Liver (tissue), 8 donors: ENCODE measurements at regions not wholly inside any gene's neighbourhood (a gene's known extent, or its start where the extent isn't known, plus 50 kb on each side); places are given as distances from the start of the nearest gene placed in this dataset.
A peak's percentile ranks its signal among the peaks of the same experiment; 100 is the strongest.

Experiments used
- DNase-seq: peaks from one replicate; pipeline ENCODE4 v3.0.0-alpha.2; 2017; ENCODE audit warnings: low spot score
- H3K27ac ChIP-seq, 2 donors: one replicate each; pipeline ENCODE4 v1.7.0; 2013; ENCODE audit warnings: inconsistent platforms in 2 of 2, low read length in 2 of 2, control low read depth in 1 of 2, low read depth in 1 of 2, mild to moderate bottlenecking in 1 of 2
- H3K27me3 ChIP-seq, 4 donors: one replicate each; pipeline versions ENCODE4 v1.6.1 to v1.7.0; 2013; ENCODE audit warnings: low read length in 3 of 4, inconsistent platforms in 1 of 4, mild to moderate bottlenecking in 1 of 4, moderate library complexity in 1 of 4; ENCODE audit not compliant: control insufficient read depth in 4 of 4, insufficient read depth in 4 of 4
- H3K36me3 ChIP-seq, 4 donors: one replicate each; pipeline versions ENCODE4 v1.6.1 to v1.7.0; 2013; ENCODE audit warnings: low read length in 3 of 4, mild to moderate bottlenecking in 3 of 4, low read depth in 1 of 4, moderate library complexity in 1 of 4; ENCODE audit not compliant: control insufficient read depth in 4 of 4, insufficient read depth in 3 of 4
- H3K4me1 ChIP-seq, 4 donors: one replicate each; pipeline versions ENCODE4 v1.6.1 to v1.7.0; 2013; ENCODE audit warnings: low read length in 3 of 4, mild to moderate bottlenecking in 3 of 4, moderate library complexity in 1 of 4; ENCODE audit not compliant: control insufficient read depth in 4 of 4, insufficient read depth in 4 of 4
- H3K4me3 ChIP-seq, 3 donors: one replicate each; pipeline versions ENCODE4 v1.6.1 to v1.7.0; 2013; ENCODE audit warnings: low read length in 3 of 3, control low read depth in 1 of 3, low read depth in 1 of 3, mild to moderate bottlenecking in 1 of 3
- H3K9ac ChIP-seq, 2 donors: one replicate each; pipeline ENCODE4 v1.7.0; 2013; ENCODE audit warnings: low read length in 2 of 2, mild to moderate bottlenecking in 2 of 2, moderate library complexity in 2 of 2, control low read depth in 1 of 2, low read depth in 1 of 2
- H3K9me3 ChIP-seq, 4 donors: one replicate each; pipeline versions ENCODE4 v1.6.1 to v1.7.0; 2013; ENCODE audit warnings: low read length in 3 of 4; ENCODE audit not compliant: control insufficient read depth in 4 of 4
- ATF3 ChIP-seq: IDR thresholded peaks from 2 replicates; pipeline ENCODE4 v1.6.1; 2016; ENCODE audit warnings: antibody characterized with exemption
- CTCF ChIP-seq: fragments of 150-350 bp; IDR thresholded peaks from 2 replicates; pipeline ENCODE4 v1.5.1; 2017; ENCODE audit warnings: improper control_type of control experiment, low read depth, low read length; ENCODE audit not compliant: missing input control
- EGR1 ChIP-seq, 2 donors: IDR thresholded peaks; 2 replicates each; pipeline ENCODE4 v1.6.1; 2016 to 2018; ENCODE audit warnings: antibody characterized with exemption in 2 of 2, low read depth in 2 of 2
- FOXA1 ChIP-seq: IDR thresholded peaks from 2 replicates; pipeline ENCODE4 v1.6.1; 2016; ENCODE audit warnings: antibody characterized with exemption
- FOXA2 ChIP-seq: IDR thresholded peaks from 2 replicates; pipeline ENCODE4 v1.6.1; 2016; ENCODE audit warnings: antibody characterized with exemption
- GABPA ChIP-seq, 2 donors: IDR thresholded peaks in 1 of 2; conservative IDR thresholded peaks in 1 of 2; 2 replicates each; pipeline ENCODE4 v1.6.1; 2016; ENCODE audit warnings: antibody characterized with exemption in 2 of 2, mild to moderate bottlenecking in 1 of 2, moderate library complexity in 1 of 2
- HNF4A ChIP-seq, 2 donors: conservative IDR thresholded peaks; 2 replicates each; pipeline ENCODE4 v1.6.1; 2016; ENCODE audit warnings: antibody characterized with exemption in 2 of 2, mild to moderate bottlenecking in 2 of 2
- HNF4G ChIP-seq: IDR thresholded peaks from 2 replicates; pipeline ENCODE4 v1.6.1; 2016; ENCODE audit warnings: antibody characterized with exemption
- JUND ChIP-seq, 2 donors: IDR thresholded peaks; 2 replicates each; pipeline ENCODE4 v1.6.1; 2016; ENCODE audit warnings: antibody characterized with exemption in 2 of 2
- MAX ChIP-seq: IDR thresholded peaks from 2 replicates; pipeline ENCODE4 v1.6.1; 2016; ENCODE audit warnings: antibody characterized with exemption
- NR2F2 ChIP-seq: IDR thresholded peaks from 2 replicates; pipeline ENCODE4 v1.6.1; 2016; ENCODE audit warnings: antibody characterized with exemption
- RAD21 ChIP-seq, 2 donors: IDR thresholded peaks; 2 replicates each; pipeline ENCODE4 v1.6.1; 2016; ENCODE audit warnings: antibody characterized with exemption in 2 of 2, mild to moderate bottlenecking in 2 of 2
- REST ChIP-seq: IDR thresholded peaks from 2 replicates; pipeline ENCODE4 v1.6.1; 2016; ENCODE audit warnings: antibody characterized with exemption, mild to moderate bottlenecking
- RXRA ChIP-seq, 2 donors: IDR thresholded peaks; 2 replicates each; pipeline ENCODE4 v1.6.1; 2017 to 2018; ENCODE audit warnings: antibody characterized with exemption in 2 of 2, mild to moderate bottlenecking in 1 of 2
- SP1 ChIP-seq: IDR thresholded peaks from 2 replicates; pipeline ENCODE4 v1.6.1; 2018; ENCODE audit warnings: antibody characterized with exemption, mild to moderate bottlenecking
- TAF1 ChIP-seq: conservative IDR thresholded peaks from 2 replicates; pipeline ENCODE4 v1.6.1; 2016; ENCODE audit warnings: antibody characterized with exemption, mild to moderate bottlenecking
- YY1 ChIP-seq: IDR thresholded peaks from 2 replicates; pipeline ENCODE4 v1.6.1; 2016; ENCODE audit warnings: antibody characterized with exemption, mild to moderate bottlenecking
- WGBS: extraction: QIAGEN DNeasy Blood & Tissue Kit; methylation state at CpG from one replicate; pipeline ENCODE4 v1.1.7; 2013; 5-methylcytosine and 5-hydroxymethylcytosine counted together
- TF ChIP-seq, protein P1 (sequence below): IDR thresholded peaks from 2 replicates; pipeline ENCODE4 v1.6.1; 2016; ENCODE audit warnings: antibody characterized with exemption
- donor health status: healthy.
- donor health status: healthy.
- donor health status: healthy.
- donor health status: healthy.
- donor health status: healthy.

DNA sequence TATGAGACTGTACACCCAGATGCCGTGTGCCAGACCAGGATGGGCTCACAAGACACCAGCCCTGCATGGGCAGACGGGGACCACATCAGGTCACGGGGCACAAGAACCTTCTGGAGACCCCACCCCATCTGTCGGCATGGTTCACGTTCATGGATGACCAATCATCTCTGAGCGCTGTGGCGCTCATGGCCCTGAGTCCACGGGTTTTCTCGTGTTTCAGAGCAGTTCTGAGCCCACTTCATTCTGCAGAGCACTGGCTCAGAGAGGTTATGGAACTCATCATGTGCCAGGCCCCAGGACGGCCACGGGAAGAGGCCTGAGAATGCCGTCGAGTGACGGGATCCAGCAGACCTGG lies 63.0 kb upstream of the PPARA start (continued):
- no peak for TF ChIP-seq GABPA (IDR thresholded peaks at IDR 0.05 in 1 of 2, conservative IDR thresholded peaks at IDR 0.05 in 1 of 2)

- Histone ChIP-seq H3K27me3 (no peaks in the 10 kb centered on the region), H3K9ac (no peak overlapping the region), H3K9me3 (no peaks in the 10 kb centered on the region), H3K36me3 (peaks cover 0 to 1% (median 0%) of the 10 kb centered on the region in 4 donors), H3K4me1 (peaks cover 42 to 80% (median 73%) of the 10 kb centered on the region in 4 donors), H3K4me3 (peak overlapping the region in 1 of 3 donors; percentile 34), H3K27ac (peak overlapping the region; percentile 80 to 96)
- peak; percentile 74 for DNase-seq
- TF ChIP-seq CTCF (no peak), TAF1 (no peak), GABPA (IDR thresholded peaks at IDR 0.05 in 1 of 2, conservative IDR thresholded peaks at IDR 0.05 in 1 of 2) (no peak), EGR1 (IDR thresholded peaks at IDR 0.05; ENCODE audit: low read depth in 2 of 2) (peak in 1 of 2 donors; percentile 17), JUND (IDR thresholded peaks at IDR 0.05) (peak in 1 of 2 donors; percentile 15), NR2F2 (no peak), RXRA (IDR thresholded peaks at IDR 0.05) (peak in 1 of 2 donors; percentile 35), HNF4A (conservative IDR thresholded peaks at IDR 0.05) (peak in 1 of 2 donors; percentile 64), FOXA2 (no peak), FOXA1 (peak; percentile 8), REST (no peak), RAD21 (IDR thresholded peaks at IDR 0.05) (no peak), YY1 (peak; percentile 62), SP1 (no peak), HNF4G (no peak), MAX (no peak), ATF3 (no peak)
- TF ChIP-seq, protein P1, sequence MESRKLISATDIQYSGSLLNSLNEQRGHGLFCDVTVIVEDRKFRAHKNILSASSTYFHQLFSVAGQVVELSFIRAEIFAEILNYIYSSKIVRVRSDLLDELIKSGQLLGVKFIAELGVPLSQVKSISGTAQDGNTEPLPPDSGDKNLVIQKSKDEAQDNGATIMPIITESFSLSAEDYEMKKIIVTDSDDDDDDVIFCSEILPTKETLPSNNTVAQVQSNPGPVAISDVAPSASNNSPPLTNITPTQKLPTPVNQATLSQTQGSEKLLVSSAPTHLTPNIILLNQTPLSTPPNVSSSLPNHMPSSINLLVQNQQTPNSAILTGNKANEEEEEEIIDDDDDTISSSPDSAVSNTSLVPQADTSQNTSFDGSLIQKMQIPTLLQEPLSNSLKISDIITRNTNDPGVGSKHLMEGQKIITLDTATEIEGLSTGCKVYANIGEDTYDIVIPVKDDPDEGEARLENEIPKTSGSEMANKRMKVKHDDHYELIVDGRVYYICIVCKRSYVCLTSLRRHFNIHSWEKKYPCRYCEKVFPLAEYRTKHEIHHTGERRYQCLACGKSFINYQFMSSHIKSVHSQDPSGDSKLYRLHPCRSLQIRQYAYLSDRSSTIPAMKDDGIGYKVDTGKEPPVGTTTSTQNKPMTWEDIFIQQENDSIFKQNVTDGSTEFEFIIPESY = no peak
- WGBS = 20% methylated on average over 22 of the region's 22 CpGs
These were observed 62.5 kb upstream of the PPARA start for GRCh38 chr22:46087816-46088277.
